ENCODE measurements at regions not wholly inside any gene's neighbourhood (a gene's known extent, or its start where the extent isn't known, plus 50 kb on each side); places are given as distances from the start of the nearest gene placed in this dataset.

GRCh38 chrY:7768901-7769300 is 857.3 kb upstream of the AMELY start:
- H3K27ac ChIP-seq (ENCODE audit: low read depth in 1 of 2, low read length in 2 of 2), result no peak overlapping the region
- no peak for TF ChIP-seq CTCF (IDR thresholded peaks at IDR 0.05)

GRCh38 chrY:7753711-7754110 is 842.2 kb upstream of the AMELY start:
- Histone ChIP-seq H3K9me3 (replicated peaks in 1 of 2; ENCODE audit: control insufficient read depth in 1 of 2, insufficient read depth in 1 of 2, low read length in 2 of 2) (no peaks in the 10 kb centered on the region), H3K27ac (ENCODE audit: low read depth in 1 of 2, low read length in 2 of 2) (no peak overlapping the region), H3K4me3 (replicated peaks in 1 of 3; ENCODE audit: low read depth in 2 of 3, low read length in 3 of 3) (no peak overlapping the region), H4K20me1 (ENCODE audit: insufficient read depth, low read length) (no peaks in the 10 kb centered on the region), H3K79me2 (ENCODE audit: insufficient read depth, low read length) (no peaks in the 10 kb centered on the region), H3K4me2 (replicated peaks; ENCODE audit: extremely low read depth, low read length, poor library complexity, severe bottlenecking) (no peak overlapping the region), H2AFZ (ENCODE audit: insufficient read depth, low read depth, low read length, poor library complexity, severe bottlenecking) (no peak overlapping the region), H3K4me1 (ENCODE audit: control insufficient read depth in 1 of 2, insufficient read depth in 2 of 2, low read length in 2 of 2) (no peaks in the 10 kb centered on the region), H3K36me3 (replicated peaks in 1 of 2; ENCODE audit: control insufficient read depth in 1 of 2, insufficient read depth in 2 of 2, low read length in 2 of 2) (no peaks in the 10 kb centered on the region), H3K9ac (ENCODE audit: insufficient read depth, low read length, poor library complexity, severe bottlenecking) (no peak overlapping the region), H3K27me3 (ENCODE audit: control insufficient read depth in 2 of 2, insufficient read depth in 2 of 2, low read length in 2 of 2) (no peaks in the 10 kb centered on the region)
- Mint-ChIP-seq H3K27me3 (ENCODE audit: low read depth in 3 of 3) (peaks cover 0 to 3% (median 2%) of the 10 kb centered on the region in 3 donors), H3K4me1 (peaks cover 1% of the 10 kb centered on the region), H3K36me3 (no peaks in the 10 kb centered on the region), H3K27ac (no peak overlapping the region), H3K4me3 (no peak overlapping the region), H3K9me3 (peaks cover 0 to 3% (median 0%) of the 10 kb centered on the region in 7 donors)
- intact Hi-C loops (cut with micrococcal nuclease), result no loop called here
- no peak for DNase-seq
- no CpG with 5 or more reads among the region's 2 CpGs for WGBS (ENCODE audit: insufficient coverage)
- TF ChIP-seq CTCF (IDR thresholded peaks at IDR 0.05), result no peak

More at GRCh38 chrY:7768901-7769300, 857.3 kb upstream of the AMELY start:
- no peak for DNase-seq
- no peaks in the 10 kb centered on the region for H3K27me3 Mint-ChIP-seq (ENCODE audit: low read depth in 3 of 3)
- Histone ChIP-seq H3K4me2 (replicated peaks; ENCODE audit: extremely low read depth, low read length, poor library complexity, severe bottlenecking) (no peak overlapping the region), H2AFZ (ENCODE audit: insufficient read depth, low read depth, low read length, poor library complexity, severe bottlenecking) (no peak overlapping the region), H3K4me1 (ENCODE audit: control insufficient read depth in 1 of 2, insufficient read depth in 2 of 2, low read length in 2 of 2) (peaks cover 0 to 9% of the 10 kb centered on the region in 2 donors), H3K9ac (ENCODE audit: insufficient read depth, low read length, poor library complexity, severe bottlenecking) (no peak overlapping the region), H3K9me3 (replicated peaks in 1 of 2; ENCODE audit: control insufficient read depth in 1 of 2, insufficient read depth in 1 of 2, low read length in 2 of 2) (no peaks in the 10 kb centered on the region), H3K4me3 (replicated peaks in 1 of 3; ENCODE audit: low read depth in 2 of 3, low read length in 3 of 3) (no peak overlapping the region), H3K36me3 (replicated peaks in 1 of 2; ENCODE audit: control insufficient read depth in 1 of 2, insufficient read depth in 2 of 2, low read length in 2 of 2) (no peaks in the 10 kb centered on the region), H4K20me1 (ENCODE audit: insufficient read depth, low read length) (no peaks in the 10 kb centered on the region), H3K27me3 (ENCODE audit: control insufficient read depth in 2 of 2, insufficient read depth in 2 of 2, low read length in 2 of 2) (no peaks in the 10 kb centered on the region), H3K79me2 (ENCODE audit: insufficient read depth, low read length) (no peaks in the 10 kb centered on the region)
- H3K27ac Mint-ChIP-seq, result no peak overlapping the region
- WGBS (ENCODE audit: insufficient coverage), result no CpG with 5 or more reads among the region's 1 CpG
- H3K36me3 Mint-ChIP-seq, result no peaks in the 10 kb centered on the region
- H3K4me3 Mint-ChIP-seq, result no peak overlapping the region
- H3K4me1 Mint-ChIP-seq, result peaks cover 4% of the 10 kb centered on the region
- intact Hi-C loops (cut with micrococcal nuclease), result no loop called here
- H3K9me3 Mint-ChIP-seq, result no peaks in the 10 kb centered on the region

All from CD14-positive monocyte (primary cell).